ENCODE measurements at regions not wholly inside any gene's neighbourhood (a gene's known extent, or its start where the extent isn't known, plus 50 kb on each side); places are given as distances from the start of the nearest gene placed in this dataset.
A peak's percentile ranks its signal among the peaks of the same experiment; 100 is the strongest.

DNA sequence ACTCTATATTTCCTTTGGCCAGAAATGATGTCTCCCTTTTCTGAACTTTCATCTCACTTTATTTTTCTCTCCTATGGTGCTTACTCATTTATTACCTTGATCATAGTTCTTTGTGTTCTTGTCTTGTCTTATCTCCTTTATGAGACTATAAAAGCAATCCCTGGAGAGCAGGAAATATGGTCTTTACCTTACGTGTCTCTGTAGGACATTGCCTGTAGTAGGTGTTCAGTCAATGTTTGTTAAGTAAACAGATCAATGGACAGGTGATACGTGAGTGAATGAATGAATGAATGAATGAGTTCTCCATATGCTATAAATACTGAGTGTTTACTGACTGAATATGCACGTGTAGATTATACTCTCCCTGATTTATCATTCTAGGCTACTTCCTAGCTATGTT, 193.7 kb upstream of the HMGA2 start:
- Histone ChIP-seq H3K9me3 (no peaks in the 10 kb centered on the region), H3K27me3 (no peaks in the 10 kb centered on the region), H3K4me3 (no peak overlapping the region), H3K4me1 (no peaks in the 10 kb centered on the region), H3K27ac (replicated peaks in 1 of 4) (no peak overlapping the region), H3K36me3 (no peaks in the 10 kb centered on the region)
- TF ChIP-seq POLR2AphosphoS5 (IDR thresholded peaks at IDR 0.05) (no peak), POLR2A (IDR thresholded peaks at IDR 0.05; ENCODE audit: low read depth) (no peak), EP300 (IDR thresholded peaks at IDR 0.05) (no peak)
- TF ChIP-seq, protein P1, sequence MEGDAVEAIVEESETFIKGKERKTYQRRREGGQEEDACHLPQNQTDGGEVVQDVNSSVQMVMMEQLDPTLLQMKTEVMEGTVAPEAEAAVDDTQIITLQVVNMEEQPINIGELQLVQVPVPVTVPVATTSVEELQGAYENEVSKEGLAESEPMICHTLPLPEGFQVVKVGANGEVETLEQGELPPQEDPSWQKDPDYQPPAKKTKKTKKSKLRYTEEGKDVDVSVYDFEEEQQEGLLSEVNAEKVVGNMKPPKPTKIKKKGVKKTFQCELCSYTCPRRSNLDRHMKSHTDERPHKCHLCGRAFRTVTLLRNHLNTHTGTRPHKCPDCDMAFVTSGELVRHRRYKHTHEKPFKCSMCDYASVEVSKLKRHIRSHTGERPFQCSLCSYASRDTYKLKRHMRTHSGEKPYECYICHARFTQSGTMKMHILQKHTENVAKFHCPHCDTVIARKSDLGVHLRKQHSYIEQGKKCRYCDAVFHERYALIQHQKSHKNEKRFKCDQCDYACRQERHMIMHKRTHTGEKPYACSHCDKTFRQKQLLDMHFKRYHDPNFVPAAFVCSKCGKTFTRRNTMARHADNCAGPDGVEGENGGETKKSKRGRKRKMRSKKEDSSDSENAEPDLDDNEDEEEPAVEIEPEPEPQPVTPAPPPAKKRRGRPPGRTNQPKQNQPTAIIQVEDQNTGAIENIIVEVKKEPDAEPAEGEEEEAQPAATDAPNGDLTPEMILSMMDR (IDR thresholded peaks at IDR 0.05), result no peak
- no peak for DNase-seq (ENCODE audit: extremely low spot score)
- intact Hi-C loops (cut with DNase I), result no loop called here
- 60% methylated on average over 3 of the region's 3 CpGs for WGBS

DNA sequence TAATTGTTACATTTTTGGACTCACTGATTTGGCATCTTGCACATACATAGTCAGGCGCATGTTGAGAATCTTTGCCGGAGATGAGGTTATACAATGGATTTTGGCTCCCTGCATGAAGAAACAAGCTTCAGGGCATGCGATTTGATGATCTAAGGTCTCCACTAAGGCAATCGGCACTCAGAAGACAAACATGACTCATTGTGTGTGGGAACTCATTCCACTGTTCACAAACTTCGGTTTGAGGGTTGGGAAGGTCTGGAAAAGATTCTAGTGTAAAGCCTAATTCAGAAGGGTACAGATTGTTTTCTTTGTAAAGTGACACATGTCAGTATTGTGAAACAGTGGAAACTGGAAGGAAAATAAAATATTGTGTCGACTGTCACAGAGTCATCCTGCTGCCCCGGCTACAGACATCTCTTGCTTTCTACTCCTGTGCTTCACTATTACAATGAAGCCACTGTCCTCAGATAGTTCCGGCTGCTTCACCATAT, 192.6 kb upstream of the HMGA2 start:
- Histone ChIP-seq H3K4me1 (no peaks in the 10 kb centered on the region), H3K4me3 (no peak overlapping the region), H3K27ac (replicated peaks in 1 of 4) (no peak overlapping the region), H3K9me3 (no peaks in the 10 kb centered on the region), H3K27me3 (no peaks in the 10 kb centered on the region), H3K36me3 (no peaks in the 10 kb centered on the region)
- no peak for DNase-seq (ENCODE audit: extremely low spot score)
- TF ChIP-seq EP300 (IDR thresholded peaks at IDR 0.05) (no peak), POLR2AphosphoS5 (IDR thresholded peaks at IDR 0.05) (peak in 1 of 2 donors; percentile 5)
- 68% methylated on average over 8 of the region's 8 CpGs for WGBS
- intact Hi-C loops (cut with DNase I), result no loop called here

DNA sequence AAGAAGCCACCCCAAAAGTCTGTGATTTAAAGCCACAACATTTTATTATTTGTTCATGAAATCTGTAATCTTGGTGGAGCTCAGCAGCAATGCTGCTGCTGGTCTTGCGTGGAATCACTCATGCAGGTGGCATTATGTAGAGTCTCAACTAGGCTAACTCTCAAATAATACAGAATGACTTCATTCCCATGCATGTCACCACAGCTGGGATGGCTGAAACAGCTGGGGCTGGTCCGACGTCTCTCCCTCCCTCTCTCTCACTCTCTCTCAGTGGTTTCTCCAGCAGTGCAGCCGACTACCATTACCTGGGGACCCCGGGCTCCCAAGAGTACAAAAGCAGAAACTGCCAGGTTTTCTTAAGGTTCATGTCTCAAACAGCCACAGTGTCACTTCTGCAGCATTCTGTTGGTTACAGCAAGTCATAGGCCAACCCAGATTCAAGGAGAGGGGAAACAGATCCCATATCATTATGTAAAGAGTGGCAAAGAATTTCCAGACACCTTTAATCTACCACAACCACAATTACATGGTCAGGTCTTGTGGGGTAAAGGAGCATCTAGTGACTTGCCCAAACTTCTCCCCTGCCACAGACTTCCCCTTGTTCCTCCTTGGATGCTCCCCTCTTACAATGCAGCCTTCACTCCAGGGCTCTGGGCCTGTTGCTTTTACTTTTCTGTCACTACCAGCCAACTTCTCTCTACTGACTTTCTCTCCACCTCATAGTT, 192.0 kb upstream of the HMGA2 start:
- WGBS, result 67% methylated on average over 3 of the region's 5 CpGs
- TF ChIP-seq POLR2A (IDR thresholded peaks at IDR 0.05; ENCODE audit: low read depth), result no peak
- no peak for DNase-seq (ENCODE audit: extremely low spot score)
- Histone ChIP-seq H3K27ac (replicated peaks in 1 of 4) (no peak overlapping the region), H3K27me3 (no peaks in the 10 kb centered on the region), H3K4me1 (no peaks in the 10 kb centered on the region), H3K4me3 (no peak overlapping the region), H3K9me3 (no peaks in the 10 kb centered on the region), H3K36me3 (no peaks in the 10 kb centered on the region)
- intact Hi-C loops (cut with DNase I), result no loop called here

GRCh38 chr12:65634061-65634460, 190.2 kb upstream of the HMGA2 start:
- Histone ChIP-seq H3K36me3 (no peaks in the 10 kb centered on the region), H3K4me3 (no peak overlapping the region), H3K27ac (replicated peaks in 1 of 4) (no peak overlapping the region), H3K9me3 (no peaks in the 10 kb centered on the region), H3K4me1 (no peaks in the 10 kb centered on the region), H3K27me3 (no peaks in the 10 kb centered on the region)
- no peak for DNase-seq (ENCODE audit: extremely low spot score)
- WGBS, result 94% methylated on average over 3 of the region's 3 CpGs
- TF ChIP-seq EP300 (IDR thresholded peaks at IDR 0.05) (no peak), POLR2AphosphoS5 (IDR thresholded peaks at IDR 0.05) (no peak), POLR2A (IDR thresholded peaks at IDR 0.05; ENCODE audit: low read depth) (no peak)
- TF ChIP-seq, protein P1 (IDR thresholded peaks at IDR 0.05), result no peak
- intact Hi-C loops (cut with DNase I), result no loop called here

DNA sequence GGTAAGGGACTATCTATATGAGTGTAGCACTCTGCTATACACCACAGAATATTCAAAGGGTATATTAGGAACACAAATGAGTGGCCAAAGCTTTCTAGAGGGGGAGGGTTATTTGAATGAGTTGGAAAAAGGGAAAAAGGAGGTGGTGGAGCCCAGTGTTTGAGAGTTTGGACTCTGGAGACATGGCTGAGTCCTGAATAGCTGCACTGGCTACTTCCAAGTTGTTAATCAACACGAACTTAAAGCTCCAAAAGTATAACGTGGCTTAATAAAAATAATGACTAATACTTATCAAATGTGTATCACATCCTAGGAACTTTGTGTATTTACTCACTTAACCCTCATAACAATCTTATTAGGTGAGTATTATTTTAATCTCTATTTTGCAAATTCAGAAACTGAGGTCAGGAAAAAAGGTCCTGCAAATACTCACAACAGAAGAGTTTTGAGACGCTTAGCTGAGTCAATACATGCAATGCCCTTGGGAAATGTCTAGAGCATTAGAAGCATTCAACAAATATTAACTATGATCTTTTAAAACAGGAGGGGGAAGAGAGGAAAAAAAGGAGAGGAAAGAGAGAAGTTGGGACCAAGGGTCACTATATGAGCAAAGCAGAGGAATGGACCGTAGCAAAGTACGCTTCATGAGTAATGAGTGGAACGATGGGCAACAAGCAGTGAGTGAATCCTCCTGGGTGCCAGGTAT, 189.5 kb upstream of the HMGA2 start:
- TF ChIP-seq POLR2AphosphoS5 (IDR thresholded peaks at IDR 0.05) (no peak), POLR2A (IDR thresholded peaks at IDR 0.05; ENCODE audit: low read depth) (no peak), EP300 (IDR thresholded peaks at IDR 0.05) (no peak)
- TF ChIP-seq, protein P1 (IDR thresholded peaks at IDR 0.05), result no peak
- intact Hi-C loops (cut with DNase I), result no loop called here
- Histone ChIP-seq H3K9me3 (no peaks in the 10 kb centered on the region), H3K36me3 (no peaks in the 10 kb centered on the region), H3K27me3 (no peaks in the 10 kb centered on the region), H3K27ac (replicated peaks in 1 of 4) (no peak overlapping the region), H3K4me1 (no peaks in the 10 kb centered on the region), H3K4me3 (no peak overlapping the region)
- no peak for DNase-seq (ENCODE audit: extremely low spot score)
- WGBS, result 79% methylated on average over 6 of the region's 6 CpGs
